ENCODE measurements at regions not wholly inside any gene's neighbourhood (a gene's known extent, or its start where the extent isn't known, plus 50 kb on each side); places are given as distances from the start of the nearest gene placed in this dataset.

- Mint-ChIP-seq H3K4me1 (ENCODE audit: low read depth, unreplicated experiment) (peaks cover 14% of the 10 kb centered on the region), H3K27ac (ENCODE audit: unreplicated experiment) (no peak overlapping the region), H3K27me3 (ENCODE audit: unreplicated experiment) (no peaks in the 10 kb centered on the region), H3K4me3 (ENCODE audit: low read depth, unreplicated experiment) (no peak overlapping the region), H3K36me3 (ENCODE audit: insufficient read depth, unreplicated experiment) (no peaks in the 10 kb centered on the region), H3K9me3 (ENCODE audit: low read depth, unreplicated experiment) (no peaks in the 10 kb centered on the region)
- CTCF ChIA-PET: no interaction called here
- DNase-seq: no peak
- TF ChIP-seq CTCF (IDR thresholded peaks at IDR 0.05; ENCODE audit: unreplicated experiment): no peak
- BruUV-seq (replicated peaks): no TSS peak
- intact Hi-C loops (cut with micrococcal nuclease; ENCODE audit: unreplicated experiment): no loop called here
These were observed 250.9 kb downstream of the GPD2 start for GRCh38 chr2:156687126-156687525.

- no peak for TF ChIP-seq CTCF (IDR thresholded peaks at IDR 0.05; ENCODE audit: unreplicated experiment)
- Mint-ChIP-seq H3K4me3 (ENCODE audit: low read depth, unreplicated experiment) (no peak overlapping the region), H3K36me3 (ENCODE audit: insufficient read depth, unreplicated experiment) (no peaks in the 10 kb centered on the region), H3K9me3 (ENCODE audit: low read depth, unreplicated experiment) (no peaks in the 10 kb centered on the region), H3K27ac (ENCODE audit: unreplicated experiment) (no peak overlapping the region), H3K27me3 (ENCODE audit: unreplicated experiment) (no peaks in the 10 kb centered on the region), H3K4me1 (ENCODE audit: low read depth, unreplicated experiment) (peaks cover 14% of the 10 kb centered on the region)
- CTCF ChIA-PET: no interaction called here
- BruUV-seq (replicated peaks): no TSS peak
- intact Hi-C loops (cut with micrococcal nuclease; ENCODE audit: unreplicated experiment): no loop called here
- peak; percentile 6 for DNase-seq
These were observed 251.5 kb downstream of the GPD2 start for GRCh38 chr2:156687715-156688114.

- TF ChIP-seq CTCF (IDR thresholded peaks at IDR 0.05; ENCODE audit: unreplicated experiment): no peak
- no peak overlapping the region for H3K4me3 Mint-ChIP-seq (ENCODE audit: low read depth, unreplicated experiment)
- intact Hi-C loops (cut with micrococcal nuclease; ENCODE audit: unreplicated experiment): no loop called here
- no peak overlapping the region for H3K27ac Mint-ChIP-seq (ENCODE audit: unreplicated experiment)
- CTCF ChIA-PET: interaction anchor here (0.8 kb wide), 1 partner anchor 57 kb away, joined by 3 read pairs; no protein-coding TSS in a partner anchor
- peaks cover 14% of the 10 kb centered on the region for H3K4me1 Mint-ChIP-seq (ENCODE audit: low read depth, unreplicated experiment)
- no peaks in the 10 kb centered on the region for H3K36me3 Mint-ChIP-seq (ENCODE audit: insufficient read depth, unreplicated experiment)
- H3K27me3 Mint-ChIP-seq (ENCODE audit: unreplicated experiment): no peaks in the 10 kb centered on the region
- DNase-seq: no peak
- no TSS peak for BruUV-seq (replicated peaks)
- no peaks in the 10 kb centered on the region for H3K9me3 Mint-ChIP-seq (ENCODE audit: low read depth, unreplicated experiment)
These were observed 253.8 kb downstream of the GPD2 start for GRCh38 chr2:156689939-156690338.

- intact Hi-C loops (cut with micrococcal nuclease; ENCODE audit: unreplicated experiment): no loop called here
- Mint-ChIP-seq H3K27ac (ENCODE audit: unreplicated experiment) (no peak overlapping the region), H3K27me3 (ENCODE audit: unreplicated experiment) (no peaks in the 10 kb centered on the region), H3K9me3 (ENCODE audit: low read depth, unreplicated experiment) (no peaks in the 10 kb centered on the region), H3K4me3 (ENCODE audit: low read depth, unreplicated experiment) (no peak overlapping the region), H3K4me1 (ENCODE audit: low read depth, unreplicated experiment) (peaks cover 14% of the 10 kb centered on the region), H3K36me3 (ENCODE audit: insufficient read depth, unreplicated experiment) (no peaks in the 10 kb centered on the region)
- TF ChIP-seq CTCF (IDR thresholded peaks at IDR 0.05; ENCODE audit: unreplicated experiment): no peak
- no peak for DNase-seq
- CTCF ChIA-PET: no interaction called here
- BruUV-seq (replicated peaks): no TSS peak
These were observed 254.8 kb downstream of the GPD2 start for GRCh38 chr2:156691014-156691413.

- TF ChIP-seq CTCF (IDR thresholded peaks at IDR 0.05; ENCODE audit: unreplicated experiment): no peak
- intact Hi-C loops (cut with micrococcal nuclease; ENCODE audit: unreplicated experiment): no loop called here
- BruUV-seq (replicated peaks): no TSS peak
- DNase-seq: no peak
- Mint-ChIP-seq H3K4me3 (ENCODE audit: low read depth, unreplicated experiment) (no peak overlapping the region), H3K4me1 (ENCODE audit: low read depth, unreplicated experiment) (no peaks in the 10 kb centered on the region), H3K9me3 (ENCODE audit: low read depth, unreplicated experiment) (no peaks in the 10 kb centered on the region), H3K27ac (ENCODE audit: unreplicated experiment) (no peak overlapping the region), H3K36me3 (ENCODE audit: insufficient read depth, unreplicated experiment) (no peaks in the 10 kb centered on the region), H3K27me3 (ENCODE audit: unreplicated experiment) (no peaks in the 10 kb centered on the region)
- CTCF ChIA-PET: no interaction called here
These were observed 258.8 kb downstream of the GPD2 start for GRCh38 chr2:156695020-156695419.
